GM19328 (cell line): ENCODE measurements at regions not wholly inside any gene's neighbourhood (a gene's known extent, or its start where the extent isn't known, plus 50 kb on each side); places are given as distances from the start of the nearest gene placed in this dataset.

Experiments used
- ATAC-seq: cut with Tn5 transposase; IDR thresholded peaks from one replicate; pipeline ENCODE4 v1.9.1; 2021; ENCODE audit warnings: mild to moderate bottlenecking, moderate library complexity; ENCODE audit not compliant: unreplicated experiment

DNA sequence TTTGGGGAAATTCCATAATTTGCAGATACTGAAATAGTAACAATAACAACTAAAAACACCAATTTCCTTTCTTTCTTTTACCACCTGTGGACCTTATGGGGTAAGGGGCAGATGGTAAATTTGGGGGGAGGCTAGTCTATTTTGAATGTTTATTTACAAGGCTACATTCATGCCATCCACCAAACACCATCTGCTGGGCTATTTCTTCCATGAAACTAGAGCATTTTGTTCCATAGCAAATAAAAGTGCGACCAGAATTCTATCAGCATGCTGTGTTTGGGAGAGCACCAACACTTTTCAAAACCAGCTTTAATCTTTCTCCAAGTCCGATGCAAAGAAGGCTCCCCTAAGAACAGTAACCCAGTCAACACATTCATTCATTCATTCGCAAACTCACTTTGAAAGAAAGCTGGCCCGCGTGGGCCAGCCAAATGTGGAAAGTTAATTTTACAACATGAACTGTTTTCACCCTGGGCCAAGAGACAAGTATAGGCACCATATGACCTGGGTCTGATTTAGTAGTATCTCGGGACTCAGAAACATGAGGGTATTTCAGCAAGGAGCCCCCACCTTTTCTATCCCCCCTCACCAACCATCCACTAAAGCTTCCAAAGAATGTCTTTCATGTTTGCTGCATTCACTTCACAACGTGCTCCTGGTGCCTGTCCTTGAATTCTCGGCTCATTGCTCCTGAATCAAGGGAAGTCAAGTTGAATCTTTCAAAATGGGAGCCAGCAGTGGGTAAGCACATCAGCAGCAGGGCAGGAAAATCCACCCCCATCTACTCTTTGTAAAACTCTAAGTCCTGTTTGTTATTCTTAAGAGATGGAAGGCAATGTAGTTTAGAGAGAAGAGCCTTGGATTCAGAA, 210.6 kb downstream of the C1D start:
- no peak for ATAC-seq

DNA sequence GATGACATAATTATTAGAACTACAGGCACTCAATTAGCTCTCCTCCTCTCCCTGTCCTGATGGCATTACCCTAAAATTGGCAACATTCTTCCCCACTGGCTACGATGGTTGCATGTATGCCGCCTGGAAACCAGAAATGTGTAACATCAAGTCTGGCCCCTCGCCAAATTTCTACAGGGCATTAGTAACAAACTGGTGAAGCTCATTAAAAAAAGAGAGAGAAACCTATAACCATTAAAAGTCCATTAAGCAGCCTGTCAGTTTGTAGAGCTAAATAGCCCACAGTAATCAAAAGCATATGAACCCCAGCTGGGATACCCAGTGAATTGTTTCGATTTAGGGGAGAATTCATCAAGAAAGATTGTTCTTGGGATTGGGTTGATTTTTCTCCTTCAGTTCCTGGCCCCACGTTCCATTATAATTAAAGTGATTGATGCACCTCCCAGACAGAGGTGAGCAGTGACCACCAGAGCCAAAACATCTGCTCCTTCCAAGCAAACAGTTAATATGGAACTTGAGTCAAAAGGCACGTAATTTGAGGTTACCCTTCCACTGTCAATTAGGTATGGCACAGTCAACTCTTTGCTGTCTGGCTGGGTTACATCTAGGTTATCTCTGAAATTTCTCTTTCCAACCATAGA, 208.6 kb downstream of the C1D start:
- ATAC-seq, result no peak

DNA sequence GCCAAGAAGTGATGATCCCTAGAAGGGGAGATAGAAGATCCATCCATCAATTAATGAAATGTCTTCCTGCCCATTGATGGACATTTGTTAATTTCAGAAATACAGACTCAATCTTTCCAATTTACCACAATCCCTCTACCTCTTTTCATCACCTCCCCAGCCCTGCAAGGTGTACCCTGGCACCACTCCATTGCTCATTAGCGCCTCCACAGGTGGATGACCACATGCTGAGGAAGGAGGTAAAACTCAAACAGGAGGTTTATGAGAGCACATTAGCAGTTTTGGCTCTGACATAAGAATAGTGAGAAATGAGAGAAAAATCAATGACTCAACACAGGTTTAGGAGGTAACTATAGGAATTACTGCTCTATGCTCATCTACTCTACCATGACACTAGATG, 208.0 kb downstream of the C1D start:
- ATAC-seq, result no peak

DNA sequence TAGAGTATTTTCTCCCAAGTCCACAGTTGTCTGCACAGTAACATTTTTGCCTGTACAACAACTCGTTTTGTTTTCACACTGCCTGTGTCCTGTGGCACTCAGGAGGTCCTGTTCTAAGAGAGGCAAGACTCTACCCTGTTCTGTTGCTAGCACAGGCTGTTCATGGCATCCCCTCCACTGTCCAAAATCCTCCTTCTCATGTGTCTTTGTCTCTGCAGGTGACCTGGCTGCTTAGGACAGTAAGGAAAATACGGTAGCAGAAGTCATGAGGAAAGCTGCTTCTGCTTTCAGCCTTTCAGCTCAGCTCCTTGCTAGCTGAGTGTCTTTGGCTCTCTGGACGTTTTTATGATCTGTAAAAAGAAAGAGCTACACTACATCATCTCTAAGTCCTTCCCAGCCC, 205.9 kb downstream of the C1D start:
- ATAC-seq, result no peak

DNA sequence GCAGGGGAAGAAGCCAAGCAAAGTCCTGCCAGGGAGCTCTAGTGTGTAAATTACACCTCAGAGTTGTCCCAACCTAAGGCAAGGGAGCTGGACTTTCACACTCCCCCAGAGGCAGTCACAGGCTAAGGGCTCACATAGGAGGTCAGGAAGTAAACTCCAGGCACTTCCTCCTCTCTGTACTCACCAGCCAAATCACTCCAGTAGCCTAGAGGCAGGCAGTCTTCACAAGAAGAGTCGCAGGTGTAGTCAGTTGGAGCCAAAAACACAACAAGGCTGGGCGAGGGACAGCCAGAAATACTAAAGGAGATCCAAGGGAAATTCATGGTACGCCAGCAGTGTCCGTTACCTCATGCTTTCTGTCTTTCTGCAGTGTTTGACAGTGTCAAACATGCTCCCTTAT, 205.0 kb downstream of the C1D start:
- no peak for ATAC-seq

DNA sequence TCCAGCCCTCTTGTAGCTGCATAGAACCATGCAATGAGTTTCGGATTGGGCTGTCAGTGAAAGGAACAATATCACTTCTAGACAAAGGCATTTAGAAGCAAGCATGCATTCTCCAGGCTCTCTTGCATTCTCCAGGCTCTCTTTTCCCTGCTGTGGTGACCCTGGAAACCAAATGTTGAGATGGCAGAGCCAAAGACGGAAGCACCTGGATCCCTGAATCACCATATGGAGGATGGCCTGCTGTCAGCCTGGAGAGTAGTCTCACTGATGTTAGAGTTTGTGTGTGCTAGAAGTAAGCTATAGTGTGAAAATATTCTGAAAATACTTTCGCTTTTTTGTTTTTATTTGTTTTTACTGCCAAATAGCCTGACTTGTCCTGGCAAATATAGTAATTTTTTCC, 203.9 kb downstream of the C1D start:
- no peak for ATAC-seq

DNA sequence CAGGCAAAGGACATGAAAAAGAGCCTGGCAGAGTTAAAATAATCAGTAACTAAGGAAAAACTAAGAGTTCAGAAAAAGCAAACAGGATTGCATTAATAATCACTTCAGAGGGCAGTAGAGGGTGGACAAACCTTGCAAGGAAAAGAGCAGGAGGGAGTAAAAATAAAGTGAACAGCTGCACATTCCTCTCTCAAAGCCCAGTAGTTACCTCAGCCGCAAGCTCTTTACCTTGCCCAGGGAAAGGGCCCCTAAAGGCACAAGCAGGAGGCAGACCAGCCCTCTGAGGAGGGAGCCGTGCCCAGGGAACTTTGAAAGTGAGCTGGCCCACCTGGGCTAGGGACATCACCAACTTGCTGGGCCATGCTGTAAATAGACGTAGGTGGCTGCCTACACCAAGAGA, 196.9 kb downstream of the C1D start:
- ATAC-seq, result no peak

DNA sequence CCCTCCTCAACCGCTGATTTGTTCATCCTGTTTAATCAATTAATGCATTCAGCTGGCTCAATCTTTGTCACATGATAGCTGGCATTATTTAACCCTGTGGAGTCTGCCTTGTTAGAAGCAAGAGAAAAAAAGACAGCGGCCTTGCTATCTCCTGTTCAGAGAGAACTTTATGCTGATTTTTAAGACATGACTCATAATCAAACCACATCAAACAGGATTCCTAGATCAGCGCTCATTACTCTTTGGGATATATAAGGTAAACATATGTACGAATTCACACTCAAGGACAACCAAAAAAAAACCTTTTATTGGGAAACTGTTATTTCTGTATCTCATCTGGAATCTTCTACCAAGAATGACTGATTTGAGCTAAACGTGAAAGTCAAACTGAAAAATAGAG, 195.1 kb downstream of the C1D start:
- no peak for ATAC-seq

DNA sequence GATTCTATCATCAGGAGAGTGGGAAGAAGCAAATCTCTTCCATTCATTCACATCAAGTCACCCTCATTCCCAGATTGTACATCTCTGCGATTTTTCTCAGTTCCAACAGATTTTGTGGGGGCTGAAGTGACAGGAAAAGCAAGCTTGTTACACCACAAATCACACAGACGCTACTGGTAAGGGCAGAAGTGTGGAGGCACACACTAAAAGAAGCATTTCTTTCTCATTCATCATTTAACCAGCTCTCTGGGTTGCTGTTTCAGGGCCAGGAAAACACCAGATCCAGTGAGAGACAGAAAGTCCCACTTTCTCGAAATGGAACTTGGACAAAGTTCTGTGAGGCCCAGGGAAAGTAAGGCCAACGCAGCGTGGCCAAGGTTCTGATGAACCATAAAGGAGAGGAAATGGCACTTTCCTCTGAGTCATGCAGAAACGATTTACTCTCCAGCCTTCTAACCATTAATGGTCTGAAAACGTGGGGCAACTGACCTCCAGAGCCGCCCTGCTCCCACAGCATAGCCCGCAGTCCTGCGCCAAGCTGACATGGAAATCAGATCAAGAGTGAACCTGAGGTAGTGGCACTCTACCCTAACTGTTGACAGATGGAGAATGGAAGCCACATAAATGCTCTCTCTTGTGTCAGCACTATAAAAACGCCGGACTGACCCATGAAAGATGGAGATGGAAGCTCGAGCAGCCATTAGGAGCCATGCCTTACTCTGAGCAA, 191.0 kb downstream of the C1D start:
- no peak for ATAC-seq

DNA sequence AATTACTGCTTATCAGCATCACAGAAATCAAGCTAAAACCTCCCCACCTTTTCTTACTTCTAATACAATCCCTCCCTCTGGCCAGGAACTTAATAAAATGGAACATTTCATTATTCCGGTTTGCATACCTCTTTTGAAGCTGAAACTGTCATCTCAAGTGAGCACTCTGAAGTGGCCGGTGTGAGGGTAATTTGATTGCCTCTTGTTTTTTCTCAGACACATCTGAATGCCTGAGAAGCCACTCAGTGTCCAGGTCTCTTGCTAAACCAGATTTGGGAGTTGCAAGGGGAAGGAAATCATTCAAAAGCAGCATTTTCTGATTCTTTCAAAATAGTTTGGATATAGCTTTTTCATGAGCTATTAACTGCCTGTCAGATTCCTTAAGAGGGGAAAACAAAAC, 190.3 kb downstream of the C1D start:
- no peak for ATAC-seq

DNA sequence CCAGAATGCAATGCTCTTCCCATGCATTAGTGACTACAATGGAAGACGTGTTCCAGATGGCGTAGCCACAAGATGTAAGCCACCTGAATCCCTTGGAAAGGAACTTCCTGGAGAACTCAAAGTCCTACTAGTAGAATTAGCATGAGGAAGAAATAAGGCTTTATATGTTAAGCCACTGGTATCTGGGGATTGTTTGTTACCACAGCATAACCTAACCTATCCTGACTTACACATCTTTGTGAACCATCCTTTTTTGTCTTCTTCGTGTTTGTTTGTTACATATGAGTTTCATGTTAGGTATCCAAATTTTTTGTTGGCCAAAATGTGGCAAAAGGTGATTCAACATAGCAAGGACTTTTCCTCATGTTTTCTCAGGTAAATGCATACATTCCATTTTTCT, 188.9 kb downstream of the C1D start:
- no peak for ATAC-seq

DNA sequence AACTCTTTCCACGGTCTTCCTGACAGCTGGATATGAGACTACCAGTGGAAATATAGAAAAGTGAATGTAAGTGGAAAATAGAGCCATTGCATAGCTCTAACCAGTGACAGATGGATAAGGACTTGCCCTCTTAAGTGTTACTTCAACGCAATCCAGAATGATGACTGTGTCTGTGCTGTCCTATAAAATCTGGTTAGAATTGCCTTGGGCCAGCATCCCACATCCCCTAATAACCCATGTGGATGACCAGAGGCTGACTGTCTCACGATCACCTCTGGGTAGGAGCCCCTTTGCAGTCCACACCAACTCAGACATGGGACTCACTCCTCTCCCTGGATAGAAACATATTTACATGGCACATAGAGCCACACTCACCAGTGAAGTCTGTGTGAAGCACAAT, 186.6 kb downstream of the C1D start:
- no peak for ATAC-seq

DNA sequence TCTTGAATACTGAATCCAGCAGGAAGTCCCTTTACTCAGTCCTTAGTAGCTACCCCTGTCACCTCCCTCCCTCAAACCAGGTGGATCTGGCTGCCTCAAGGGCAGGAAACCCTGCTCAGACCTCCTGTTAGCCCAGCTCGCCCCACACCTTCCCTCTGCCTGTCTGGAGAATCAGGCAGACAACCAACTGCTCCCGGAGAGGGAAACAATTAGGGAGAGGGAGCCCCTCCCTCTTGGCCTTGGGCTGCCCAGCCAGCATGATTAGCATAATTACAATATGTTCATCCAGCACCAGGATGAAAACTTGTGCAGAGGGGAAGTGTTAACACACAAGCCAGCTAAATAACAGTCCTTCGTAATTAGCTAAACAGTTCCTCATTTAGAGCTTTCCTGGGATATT, 185.5 kb downstream of the C1D start:
- no peak for ATAC-seq

DNA sequence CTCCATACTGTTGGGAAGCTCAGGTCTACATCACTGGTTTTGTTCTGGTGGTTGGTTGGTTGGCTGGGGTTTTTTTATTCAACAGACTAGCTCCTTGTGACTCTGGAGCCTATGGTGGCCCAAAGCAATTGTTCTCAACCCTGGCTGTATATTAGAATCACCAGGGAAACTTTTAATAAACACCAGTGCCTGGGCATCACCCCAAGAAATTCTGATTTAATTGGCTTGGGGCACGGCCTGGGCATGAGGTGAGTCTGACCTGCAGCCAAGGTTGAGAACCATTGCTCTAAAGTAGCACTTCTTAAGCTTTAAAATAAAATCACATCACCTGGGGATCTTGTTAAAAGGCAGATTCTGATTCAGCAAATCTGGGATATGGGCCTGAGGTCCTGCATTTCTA, 184.1 kb downstream of the C1D start:
- no peak for ATAC-seq

DNA sequence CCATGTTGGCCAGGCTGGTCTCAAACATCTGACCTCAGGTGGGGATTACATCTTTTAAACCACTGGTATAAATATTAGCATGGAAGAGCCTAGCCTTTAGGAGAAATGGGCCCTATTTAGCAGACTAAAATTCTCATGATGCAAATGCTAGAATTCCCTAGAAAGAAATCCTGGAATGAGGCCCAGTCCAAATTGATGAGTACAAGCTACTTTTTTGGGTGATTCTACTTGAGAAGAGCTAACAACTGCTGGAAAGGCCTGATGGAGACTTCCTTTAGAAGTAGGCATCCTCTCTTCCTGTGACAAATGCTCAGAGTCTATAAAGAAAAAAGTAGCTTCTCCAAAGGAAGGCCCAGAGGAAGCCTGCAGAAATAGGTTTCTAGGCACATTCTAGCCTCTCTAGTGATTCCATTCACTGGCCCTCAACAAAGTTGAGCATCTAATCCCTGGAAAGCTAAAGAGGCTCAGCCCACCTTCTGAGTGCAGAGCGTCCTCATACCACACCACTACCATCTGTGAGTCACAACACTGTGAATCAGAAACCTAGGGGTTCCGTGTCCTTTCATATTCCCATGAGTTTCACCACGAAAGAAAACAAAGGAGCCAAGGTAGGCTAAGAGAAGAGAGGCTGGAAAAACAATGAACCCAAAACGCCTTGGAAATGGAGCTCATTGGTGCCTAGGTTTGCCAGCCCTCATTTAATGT, 183.1 kb downstream of the C1D start:
- ATAC-seq, result no peak

DNA sequence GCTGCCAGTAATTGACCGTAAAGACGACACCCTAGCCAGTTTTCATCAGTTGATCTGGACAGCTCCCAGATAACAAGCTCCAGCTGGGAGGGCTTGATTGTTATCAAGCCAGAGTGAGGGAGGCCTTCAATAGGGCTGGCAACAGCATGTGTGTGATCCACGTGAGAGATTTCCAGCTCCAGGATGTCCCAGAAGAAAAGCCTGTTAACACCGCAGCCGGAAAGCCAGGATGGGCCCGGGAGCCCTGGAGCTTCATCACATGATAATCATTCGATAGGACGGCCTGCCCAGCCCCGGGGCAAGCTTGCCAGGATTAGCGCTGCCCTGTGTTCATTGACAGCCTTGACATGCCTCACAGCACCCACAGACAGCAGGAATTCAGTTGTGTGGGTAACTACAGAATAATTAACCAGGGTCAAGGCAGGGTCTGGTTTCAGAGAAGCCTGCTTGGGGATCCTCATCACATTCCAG, 182.5 kb downstream of the C1D start:
- ATAC-seq, result no peak

DNA sequence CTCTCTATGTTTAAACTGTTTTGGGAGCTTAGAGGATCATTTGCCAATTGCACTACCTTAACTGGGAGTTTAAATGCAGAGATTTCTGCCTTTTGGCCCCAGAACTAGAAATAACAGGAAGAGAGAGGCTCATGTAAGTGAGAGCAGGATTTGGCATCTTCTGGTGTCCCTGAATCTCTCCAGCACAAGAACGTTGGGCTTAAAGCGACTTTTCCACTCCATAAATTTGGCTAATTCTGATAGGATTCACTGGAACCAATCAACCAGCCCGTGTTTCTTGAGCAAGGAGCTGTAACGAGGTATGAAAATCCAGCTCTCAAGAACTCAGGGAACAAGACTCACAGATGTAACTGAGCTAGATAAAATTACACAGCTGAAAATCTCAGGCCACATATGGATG, 181.0 kb downstream of the C1D start:
- no peak for ATAC-seq

DNA sequence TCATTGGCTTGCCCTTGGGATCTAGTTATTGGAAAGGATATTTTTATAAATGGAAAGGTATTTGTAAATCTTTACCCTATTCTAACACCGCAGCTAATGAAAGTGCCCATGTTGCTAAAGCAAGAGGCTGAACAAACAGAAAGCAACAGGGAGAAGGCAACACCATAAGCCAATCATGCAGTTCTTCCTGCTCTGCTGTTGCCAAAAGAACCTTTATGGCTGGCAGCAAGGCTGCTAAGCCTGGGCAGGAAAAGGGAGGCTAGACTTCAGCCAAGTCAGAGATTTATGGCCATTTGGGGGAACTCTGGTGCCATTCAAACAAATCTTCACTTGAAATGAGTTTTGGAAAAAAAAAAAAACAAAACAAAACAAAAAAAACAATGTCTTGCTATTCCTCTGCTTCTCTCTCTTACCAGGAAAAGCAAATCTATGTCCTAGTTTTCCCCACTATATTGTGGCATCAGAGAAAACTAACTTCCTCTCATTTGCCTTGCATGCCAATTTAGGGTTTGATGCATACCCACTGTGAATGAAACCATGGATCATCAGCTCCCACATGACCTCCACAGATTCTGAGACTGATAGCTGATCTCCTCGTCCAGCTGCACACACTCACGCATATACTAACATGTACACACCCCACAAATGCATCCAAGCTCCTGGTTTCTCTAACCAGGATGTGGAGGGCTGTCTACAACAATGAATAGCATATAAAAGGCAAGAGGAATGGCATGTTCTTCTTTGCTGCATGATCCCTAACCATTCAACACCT, 179.3 kb downstream of the C1D start:
- no peak for ATAC-seq

DNA sequence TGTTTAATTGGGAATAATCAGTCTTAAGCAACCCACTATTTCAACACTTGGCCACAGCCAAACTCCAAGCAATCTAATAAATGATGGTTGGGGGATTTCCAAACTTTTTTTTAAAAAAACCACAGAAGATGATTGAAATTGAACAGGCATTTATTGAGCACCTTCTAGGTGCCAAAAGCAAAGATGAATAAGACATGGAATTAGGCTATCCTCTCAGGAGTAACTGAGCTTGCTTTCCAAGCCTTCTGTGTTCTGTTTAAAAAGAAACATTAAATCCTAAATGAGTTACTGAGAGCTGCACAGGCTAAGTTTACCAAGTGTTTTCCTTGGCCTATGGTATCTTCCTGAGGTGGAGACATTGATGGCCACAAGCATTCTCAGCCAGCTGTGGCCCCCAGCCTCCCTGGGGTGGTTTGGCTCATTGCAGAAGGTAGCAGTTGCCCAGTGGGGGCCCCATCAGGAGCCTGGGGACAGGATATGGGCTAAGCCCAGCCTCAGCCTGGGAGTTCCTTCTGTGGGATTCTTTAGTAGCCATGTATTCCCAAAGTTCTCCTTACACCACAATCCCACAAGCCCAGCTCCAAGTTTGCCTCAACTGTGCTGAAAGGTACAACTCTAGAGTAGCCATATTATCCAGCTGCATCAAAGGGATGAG, 174.3 kb downstream of the C1D start:
- no peak for ATAC-seq

DNA sequence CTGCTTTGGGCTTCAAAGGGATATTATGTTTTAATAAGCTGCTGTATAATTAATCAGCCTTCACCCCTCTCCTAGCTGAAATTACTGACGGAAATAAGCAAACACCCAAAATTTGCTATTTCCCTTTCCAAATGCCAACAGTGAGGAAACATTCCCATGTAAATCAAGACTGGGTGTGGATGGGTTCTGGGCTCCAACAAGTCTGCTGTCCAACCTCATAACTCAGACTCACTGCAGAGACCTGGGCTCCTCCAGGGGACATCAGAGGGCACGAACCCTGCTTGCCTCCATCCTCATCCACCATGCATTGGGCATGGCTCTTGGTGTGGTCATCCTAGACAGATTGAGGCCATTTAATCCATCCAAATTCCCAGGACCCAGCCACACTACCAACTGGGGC, 173.7 kb downstream of the C1D start:
- no peak for ATAC-seq
